ENCODE measurements at regions not wholly inside any gene's neighbourhood (a gene's known extent, or its start where the extent isn't known, plus 50 kb on each side); places are given as distances from the start of the nearest gene placed in this dataset.

DNA sequence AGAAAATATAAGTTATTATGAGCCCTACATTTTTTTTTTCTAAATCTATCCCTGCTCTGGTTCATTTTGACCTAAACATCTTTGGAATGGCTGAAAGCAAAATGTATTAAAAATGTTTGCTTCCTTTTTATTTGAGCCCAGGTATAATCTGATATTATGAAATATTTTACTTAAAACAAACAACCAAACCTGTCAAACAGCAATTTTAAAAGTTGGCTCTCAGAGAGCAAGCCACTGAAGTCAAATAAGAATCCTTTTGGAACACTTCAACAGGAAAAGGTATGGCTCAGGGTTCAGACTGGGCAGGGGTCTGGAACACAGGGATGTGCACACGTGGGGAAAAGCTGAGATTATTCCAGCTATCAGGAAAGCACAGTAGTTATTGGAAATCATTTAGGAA lies 782.9 kb downstream of the CCSER2 start:
- TF ChIP-seq, protein P1, sequence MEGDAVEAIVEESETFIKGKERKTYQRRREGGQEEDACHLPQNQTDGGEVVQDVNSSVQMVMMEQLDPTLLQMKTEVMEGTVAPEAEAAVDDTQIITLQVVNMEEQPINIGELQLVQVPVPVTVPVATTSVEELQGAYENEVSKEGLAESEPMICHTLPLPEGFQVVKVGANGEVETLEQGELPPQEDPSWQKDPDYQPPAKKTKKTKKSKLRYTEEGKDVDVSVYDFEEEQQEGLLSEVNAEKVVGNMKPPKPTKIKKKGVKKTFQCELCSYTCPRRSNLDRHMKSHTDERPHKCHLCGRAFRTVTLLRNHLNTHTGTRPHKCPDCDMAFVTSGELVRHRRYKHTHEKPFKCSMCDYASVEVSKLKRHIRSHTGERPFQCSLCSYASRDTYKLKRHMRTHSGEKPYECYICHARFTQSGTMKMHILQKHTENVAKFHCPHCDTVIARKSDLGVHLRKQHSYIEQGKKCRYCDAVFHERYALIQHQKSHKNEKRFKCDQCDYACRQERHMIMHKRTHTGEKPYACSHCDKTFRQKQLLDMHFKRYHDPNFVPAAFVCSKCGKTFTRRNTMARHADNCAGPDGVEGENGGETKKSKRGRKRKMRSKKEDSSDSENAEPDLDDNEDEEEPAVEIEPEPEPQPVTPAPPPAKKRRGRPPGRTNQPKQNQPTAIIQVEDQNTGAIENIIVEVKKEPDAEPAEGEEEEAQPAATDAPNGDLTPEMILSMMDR (conservative IDR thresholded peaks at IDR 0.05 in 1 of 2, IDR thresholded peaks at IDR 0.05 in 1 of 2; ENCODE audit: low read depth in 1 of 2, low read length in 2 of 2) = no peak
- no peak for TF ChIP-seq EZH2 (IDR thresholded peaks at IDR 0.05; ENCODE audit: low read length, missing control alignments)

All from fibroblast of lung (primary cell).